GM12872 (cell line): ENCODE measurements at regions not wholly inside any gene's neighbourhood (a gene's known extent, or its start where the extent isn't known, plus 50 kb on each side); places are given as distances from the start of the nearest gene placed in this dataset.

ENCODE experiments used
- TF ChIP-seq, protein P1 (sequence below): IDR thresholded peaks from 3 replicates; pipeline ENCODE4 v1.5.1; 2011; ENCODE audit warnings: low read depth, mild to moderate bottlenecking, low read length, moderate library complexity; ENCODE audit not compliant: insufficient read depth

DNA sequence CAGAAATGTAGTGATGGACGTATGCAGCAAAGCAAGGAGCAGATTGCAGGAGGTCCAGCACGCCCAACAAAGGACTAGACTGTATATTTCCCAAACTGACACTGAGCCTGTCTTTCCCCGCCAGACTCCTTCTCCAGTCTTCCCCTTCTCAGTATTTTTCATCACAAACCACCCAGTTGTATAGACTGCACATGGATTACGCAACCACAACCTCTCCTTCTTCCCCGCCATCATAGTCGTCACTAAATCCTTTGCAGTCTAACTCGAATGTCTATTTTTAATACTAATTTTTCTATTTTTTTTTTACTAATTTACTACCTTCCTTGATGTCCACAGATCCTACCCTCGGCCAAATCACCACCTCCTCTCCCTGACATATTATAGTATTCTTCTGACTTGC, 105.4 kb downstream of the MTNR1A start:
- TF ChIP-seq, protein P1, sequence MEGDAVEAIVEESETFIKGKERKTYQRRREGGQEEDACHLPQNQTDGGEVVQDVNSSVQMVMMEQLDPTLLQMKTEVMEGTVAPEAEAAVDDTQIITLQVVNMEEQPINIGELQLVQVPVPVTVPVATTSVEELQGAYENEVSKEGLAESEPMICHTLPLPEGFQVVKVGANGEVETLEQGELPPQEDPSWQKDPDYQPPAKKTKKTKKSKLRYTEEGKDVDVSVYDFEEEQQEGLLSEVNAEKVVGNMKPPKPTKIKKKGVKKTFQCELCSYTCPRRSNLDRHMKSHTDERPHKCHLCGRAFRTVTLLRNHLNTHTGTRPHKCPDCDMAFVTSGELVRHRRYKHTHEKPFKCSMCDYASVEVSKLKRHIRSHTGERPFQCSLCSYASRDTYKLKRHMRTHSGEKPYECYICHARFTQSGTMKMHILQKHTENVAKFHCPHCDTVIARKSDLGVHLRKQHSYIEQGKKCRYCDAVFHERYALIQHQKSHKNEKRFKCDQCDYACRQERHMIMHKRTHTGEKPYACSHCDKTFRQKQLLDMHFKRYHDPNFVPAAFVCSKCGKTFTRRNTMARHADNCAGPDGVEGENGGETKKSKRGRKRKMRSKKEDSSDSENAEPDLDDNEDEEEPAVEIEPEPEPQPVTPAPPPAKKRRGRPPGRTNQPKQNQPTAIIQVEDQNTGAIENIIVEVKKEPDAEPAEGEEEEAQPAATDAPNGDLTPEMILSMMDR: no peak

DNA sequence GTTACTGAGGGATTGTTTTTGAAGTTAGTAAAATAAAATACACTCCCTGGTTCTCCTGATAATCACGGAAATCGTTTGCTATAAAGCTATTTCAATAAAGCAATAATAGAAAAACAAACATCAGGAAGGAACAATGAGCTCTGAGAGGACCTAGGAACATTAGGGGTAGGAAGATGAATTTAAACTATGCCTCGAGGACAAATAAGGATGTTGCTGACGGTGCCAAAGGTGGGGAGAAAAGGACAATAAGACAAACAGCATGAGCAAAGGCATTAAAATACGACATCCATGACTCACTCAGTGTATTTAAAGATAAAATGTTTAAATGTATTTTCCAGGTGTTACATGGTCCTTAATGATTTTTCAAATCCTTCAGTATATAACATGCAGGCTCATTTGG, 110.3 kb downstream of the MTNR1A start:
- TF ChIP-seq, protein P1: no peak

DNA sequence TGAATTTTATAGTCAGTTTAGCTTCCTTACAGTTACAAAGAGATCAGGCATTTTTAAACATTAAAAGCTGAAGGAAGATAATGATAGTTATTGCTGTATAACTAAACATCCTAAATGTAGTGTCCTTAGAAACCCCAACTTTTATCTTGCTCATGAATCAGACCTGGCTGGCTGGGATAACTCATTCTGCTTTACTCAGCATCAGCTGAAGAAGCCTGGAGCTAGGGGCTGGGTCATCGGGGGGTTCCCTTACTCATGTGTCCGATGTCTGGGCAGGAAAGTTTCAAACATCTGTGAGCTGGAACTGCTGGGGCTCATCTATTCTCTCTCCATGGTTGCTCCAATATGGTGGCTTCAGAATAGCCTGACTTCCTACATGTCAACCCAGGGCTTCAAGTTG, 113.9 kb downstream of the MTNR1A start:
- TF ChIP-seq, protein P1: no peak

DNA sequence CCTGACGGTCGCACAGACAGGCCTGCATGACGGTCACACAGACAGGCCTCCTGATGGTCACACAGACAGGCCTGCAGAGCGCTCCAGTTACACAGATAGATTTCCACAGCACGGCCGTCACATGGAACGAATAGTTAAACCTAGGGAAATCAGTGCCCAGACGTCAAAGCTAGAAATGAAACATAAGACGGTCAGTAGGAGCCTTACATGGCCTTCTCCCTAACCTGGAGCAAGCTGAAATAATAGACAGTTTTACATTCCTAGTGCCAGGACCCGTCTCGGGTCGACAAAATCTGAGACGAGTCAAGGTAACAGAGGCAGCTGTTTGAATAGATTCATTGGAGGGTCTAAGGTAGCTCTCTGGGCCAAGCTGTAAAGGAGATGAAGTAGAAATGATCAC, 126.9 kb downstream of the MTNR1A start:
- TF ChIP-seq, protein P1: no peak

DNA sequence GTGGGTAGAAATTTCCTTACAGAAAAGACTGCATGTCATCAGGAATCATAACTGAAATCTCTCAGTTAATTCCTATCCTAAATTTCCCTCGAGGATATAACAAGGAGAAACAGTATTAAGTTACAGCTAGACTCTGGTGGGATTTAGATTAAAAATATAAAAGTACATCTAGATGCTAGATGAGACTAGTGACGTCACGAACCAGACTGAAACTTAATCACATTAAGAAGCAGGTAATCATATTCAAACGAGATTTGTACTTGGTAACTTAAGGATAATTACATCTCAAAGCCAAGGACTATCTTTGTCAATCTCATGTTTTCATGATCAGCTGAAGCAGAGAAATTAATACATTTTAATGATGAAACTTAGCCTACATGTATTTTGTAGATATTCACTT, 130.6 kb downstream of the MTNR1A start:
- TF ChIP-seq, protein P1: no peak

DNA sequence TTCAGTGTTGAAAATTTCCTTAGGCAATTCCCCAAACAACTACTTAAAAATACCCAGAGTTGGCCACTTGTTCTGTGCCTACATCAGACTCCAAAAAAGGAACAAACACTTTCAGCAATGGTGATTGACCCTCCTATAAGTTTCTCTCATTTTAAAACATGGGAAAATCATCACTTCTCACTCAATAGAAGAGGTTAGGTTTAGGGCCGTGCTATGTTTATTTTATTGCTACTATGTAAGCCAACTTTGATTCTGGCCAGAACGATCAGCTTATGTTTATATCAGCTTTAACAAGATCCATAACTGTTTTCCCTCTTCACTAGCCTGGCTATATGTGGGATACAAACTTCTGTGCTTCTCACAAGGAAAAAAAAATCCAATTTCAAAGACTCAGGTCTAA, 133.1 kb downstream of the MTNR1A start:
- TF ChIP-seq, protein P1: no peak

DNA sequence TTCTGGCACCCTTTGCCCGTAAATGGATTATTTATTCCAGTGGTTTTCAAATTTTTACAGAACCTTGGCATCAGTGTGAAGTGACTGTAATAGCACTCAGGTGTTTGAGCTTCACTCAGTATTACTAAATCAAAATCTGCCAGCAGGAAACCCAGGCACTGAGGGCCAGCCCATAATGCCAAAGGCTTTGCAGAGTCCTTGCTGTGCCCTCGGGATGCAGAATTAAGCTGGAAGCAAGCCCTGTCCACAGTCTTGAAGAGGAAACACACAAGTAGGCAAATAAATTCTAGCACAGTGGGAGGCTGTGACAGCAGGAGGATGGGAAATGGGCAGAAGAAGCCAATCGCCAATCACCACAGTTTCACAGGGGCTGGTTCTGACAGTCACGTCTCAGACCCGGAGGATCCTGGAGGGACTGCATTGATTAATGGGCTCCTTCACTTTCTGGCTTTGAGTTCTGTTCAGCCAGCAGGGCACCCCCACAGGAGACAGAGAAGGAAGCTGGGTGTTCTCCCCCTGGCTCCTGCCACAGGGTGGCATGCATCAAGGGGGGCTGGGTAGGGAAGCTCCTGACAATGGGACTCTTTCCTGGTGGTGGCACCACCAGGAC, 138.8 kb downstream of the MTNR1A start:
- TF ChIP-seq, protein P1: no peak

DNA sequence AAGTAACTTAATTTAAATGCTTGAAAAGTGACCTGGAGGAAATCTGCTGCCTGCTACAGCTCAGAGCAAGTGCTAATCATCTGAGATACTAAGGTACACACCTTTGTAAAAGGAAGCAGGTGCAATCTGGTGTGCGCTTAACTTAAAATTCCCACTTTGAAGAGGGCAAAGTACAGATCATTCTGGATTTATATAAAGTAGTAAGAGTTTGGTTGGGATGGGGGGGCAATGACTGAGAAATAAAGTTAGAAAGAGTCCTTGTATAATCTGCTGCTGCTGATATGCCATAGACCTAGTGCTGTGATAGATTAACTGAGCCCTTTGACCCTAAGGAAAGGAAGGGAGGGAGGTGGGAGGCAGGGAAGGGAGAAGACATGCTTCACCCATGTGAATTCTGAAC, 141.0 kb downstream of the MTNR1A start:
- TF ChIP-seq, protein P1: no peak
